ENCODE measurements at regions not wholly inside any gene's neighbourhood (a gene's known extent, or its start where the extent isn't known, plus 50 kb on each side); places are given as distances from the start of the nearest gene placed in this dataset.
"Not testable (repeated sequence)": the region's sequence is repeated elsewhere in the genome, so short reads cannot be mapped to it uniquely, and the experiment has no call there.

DNA sequence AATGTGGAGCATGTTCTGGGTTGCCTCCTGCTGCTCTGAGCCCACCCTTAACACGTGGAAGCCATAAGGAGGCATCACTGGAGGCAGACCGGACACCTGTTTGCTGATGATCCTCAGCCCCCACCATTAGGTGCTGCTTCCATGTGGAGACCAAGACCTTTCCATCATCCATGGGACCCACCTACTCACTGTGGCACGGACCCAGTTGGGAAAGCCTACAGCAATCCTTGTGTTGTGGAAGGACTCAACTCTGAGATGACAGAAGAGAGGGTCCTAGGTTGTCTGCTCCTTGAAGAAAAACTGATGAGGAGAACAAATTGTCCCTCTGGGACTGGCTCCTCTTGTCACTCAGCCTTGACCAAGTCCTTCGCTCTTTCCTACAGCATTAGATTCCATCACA is 86.5 kb upstream of the RAB12 start:
- DNase-seq (ENCODE audit: insufficient read length, low spot score) = no peak
- no peak for FAIRE-seq
- TF ChIP-seq POLR2A (IDR thresholded peaks at IDR 0.05; ENCODE audit: low read depth, low read length) (no peak), POLR2AphosphoS5 (IDR thresholded peaks at IDR 0.05; ENCODE audit: low read depth, low read length) (no peak), SPI1 (IDR thresholded peaks at IDR 0.05; ENCODE audit: low read depth, low read length) (no peak), POU2F2 (IDR thresholded peaks at IDR 0.05; ENCODE audit: low read depth, low read length) (no peak), PAX5 (IDR thresholded peaks at IDR 0.05; ENCODE audit: insufficient read depth, low read length, severe bottlenecking) (no peak), TAF1 (IDR thresholded peaks at IDR 0.05; ENCODE audit: low read depth, low read length) (no peak)

DNA sequence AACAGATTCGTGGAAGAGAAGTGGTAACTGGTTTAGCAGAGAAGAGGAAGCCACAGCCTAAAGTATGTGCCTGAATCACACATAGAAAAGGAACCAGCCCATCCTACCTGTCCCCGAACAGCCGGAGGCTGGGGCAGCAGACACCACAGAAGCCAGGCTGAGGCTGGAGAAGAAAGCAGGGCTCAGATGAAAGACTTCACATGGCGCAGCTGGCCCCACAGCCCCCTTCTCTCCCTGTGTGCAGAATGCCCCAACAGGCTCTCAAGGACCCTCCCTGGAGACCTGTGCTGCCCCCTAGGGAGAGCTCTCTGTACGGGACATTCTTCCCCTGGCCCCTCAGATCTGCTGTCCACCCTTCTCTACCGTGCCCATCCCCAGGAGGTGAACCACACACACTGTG is 83.5 kb upstream of the RAB12 start:
- no peak for TF ChIP-seq POLR2A (IDR thresholded peaks at IDR 0.05; ENCODE audit: low read depth, low read length)
- TF ChIP-seq POU2F2 (IDR thresholded peaks at IDR 0.05; ENCODE audit: low read depth, low read length) = no peak
- TF ChIP-seq TAF1 (IDR thresholded peaks at IDR 0.05; ENCODE audit: low read depth, low read length) = no peak
- TF ChIP-seq PAX5 (IDR thresholded peaks at IDR 0.05; ENCODE audit: insufficient read depth, low read length, severe bottlenecking) = no peak
- no peak for TF ChIP-seq POLR2AphosphoS5 (IDR thresholded peaks at IDR 0.05; ENCODE audit: low read depth, low read length)
- no peak for TF ChIP-seq SPI1 (IDR thresholded peaks at IDR 0.05; ENCODE audit: low read depth, low read length)
- FAIRE-seq (no peak), DNase-seq (ENCODE audit: insufficient read length, low spot score) (no peak)

DNA sequence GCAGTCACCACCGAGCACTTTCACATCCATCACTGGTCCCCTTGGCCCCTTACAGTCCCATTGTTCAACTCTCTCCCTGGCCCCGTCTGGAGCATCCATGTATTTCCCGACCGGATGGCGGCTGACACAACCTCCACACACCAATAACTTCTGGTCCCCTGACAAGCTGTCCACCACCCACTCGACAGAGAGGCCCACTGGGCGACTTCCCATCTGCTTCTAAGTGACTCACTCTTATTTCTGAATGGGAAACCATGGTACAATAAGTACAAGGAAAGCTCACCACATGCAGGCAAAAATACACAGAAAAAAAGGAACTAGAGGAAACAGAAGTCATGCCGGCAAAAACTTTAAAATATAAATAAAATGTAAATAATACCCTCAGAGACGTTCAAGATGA is 82.9 kb upstream of the RAB12 start:
- FAIRE-seq (no peak), DNase-seq (ENCODE audit: insufficient read length, low spot score) (no peak)
- no peak for TF ChIP-seq POLR2AphosphoS5 (IDR thresholded peaks at IDR 0.05; ENCODE audit: low read depth, low read length)

DNA sequence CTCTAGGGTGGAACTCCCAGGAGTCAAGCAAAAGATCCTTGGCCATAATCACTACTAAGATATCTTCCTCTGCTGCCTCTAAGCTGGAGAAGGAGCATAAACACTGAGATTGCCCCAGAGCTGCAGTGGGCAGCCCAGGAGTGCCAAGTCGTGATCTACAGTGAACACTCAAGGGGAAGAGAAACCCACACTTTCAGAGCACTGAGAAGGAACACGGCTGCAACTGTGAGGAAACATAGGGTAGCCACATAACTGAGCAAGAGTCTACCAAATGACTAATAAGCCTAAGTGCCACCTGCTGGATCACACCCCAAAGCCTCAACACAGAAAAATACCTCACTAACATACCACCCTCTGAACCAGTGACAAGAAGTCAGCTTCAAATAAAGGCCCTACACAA is 79.6 kb upstream of the RAB12 start:
- no peak for FAIRE-seq
- DNase-seq (ENCODE audit: insufficient read length, low spot score) = no peak
- TF ChIP-seq POLR2AphosphoS5 (IDR thresholded peaks at IDR 0.05; ENCODE audit: low read depth, low read length) = no peak
- TF ChIP-seq TAF1 (IDR thresholded peaks at IDR 0.05; ENCODE audit: low read depth, low read length) = no peak
- TF ChIP-seq PAX5 (IDR thresholded peaks at IDR 0.05; ENCODE audit: insufficient read depth, low read length, severe bottlenecking) = no peak
- no peak for TF ChIP-seq POLR2A (IDR thresholded peaks at IDR 0.05; ENCODE audit: low read depth, low read length)
- no peak for TF ChIP-seq SPI1 (IDR thresholded peaks at IDR 0.05; ENCODE audit: low read depth, low read length)
- TF ChIP-seq POU2F2 (IDR thresholded peaks at IDR 0.05; ENCODE audit: low read depth, low read length) = no peak

DNA sequence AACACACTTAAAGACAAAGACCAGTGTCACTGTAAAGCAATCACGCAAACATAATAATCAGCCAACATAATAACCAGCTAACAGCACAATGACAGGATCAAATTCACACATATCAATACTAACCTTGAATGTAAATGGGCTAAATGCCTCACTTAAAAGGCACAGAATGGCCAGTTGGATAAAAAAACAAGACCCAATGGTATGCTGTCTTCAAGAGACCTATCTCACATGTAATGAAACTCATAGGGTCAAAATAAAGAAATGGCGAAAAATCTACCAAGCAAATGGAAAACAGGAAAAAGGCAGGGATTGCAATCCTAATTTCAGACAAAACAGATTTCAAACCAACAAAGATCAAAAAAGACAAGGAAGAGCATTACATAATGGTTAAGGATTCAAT is 78.2 kb upstream of the RAB12 start:
- not testable (repeated sequence) for DNase-seq (ENCODE audit: insufficient read length, low spot score); FAIRE-seq

DNA sequence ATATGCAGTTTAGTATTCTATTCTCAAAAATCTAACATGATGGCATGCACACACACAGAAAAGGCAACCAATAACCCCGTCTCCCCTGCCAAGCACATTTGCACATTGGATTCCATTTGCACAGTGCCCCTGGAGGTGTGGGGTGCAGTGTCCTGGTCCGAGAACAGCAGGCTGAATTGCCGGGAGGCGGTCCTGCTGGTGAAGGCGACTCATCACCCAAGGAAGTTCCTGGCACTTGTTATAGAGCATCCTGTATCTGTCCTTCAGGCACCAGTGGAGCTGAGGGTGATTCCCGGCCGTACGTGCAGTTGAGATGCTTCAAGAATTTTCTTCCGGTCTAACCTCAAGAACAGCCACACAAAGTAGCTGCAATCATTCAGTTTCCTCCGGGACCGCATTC is 73.0 kb upstream of the RAB12 start:
- FAIRE-seq (no peak), DNase-seq (ENCODE audit: insufficient read length, low spot score) (no peak)
- TF ChIP-seq POLR2AphosphoS5 (IDR thresholded peaks at IDR 0.05; ENCODE audit: low read depth, low read length) (no peak), POLR2A (IDR thresholded peaks at IDR 0.05; ENCODE audit: low read depth, low read length) (no peak), SPI1 (IDR thresholded peaks at IDR 0.05; ENCODE audit: low read depth, low read length) (no peak), PAX5 (IDR thresholded peaks at IDR 0.05; ENCODE audit: insufficient read depth, low read length, severe bottlenecking) (no peak), POU2F2 (IDR thresholded peaks at IDR 0.05; ENCODE audit: low read depth, low read length) (no peak), TAF1 (IDR thresholded peaks at IDR 0.05; ENCODE audit: low read depth, low read length) (no peak)

DNA sequence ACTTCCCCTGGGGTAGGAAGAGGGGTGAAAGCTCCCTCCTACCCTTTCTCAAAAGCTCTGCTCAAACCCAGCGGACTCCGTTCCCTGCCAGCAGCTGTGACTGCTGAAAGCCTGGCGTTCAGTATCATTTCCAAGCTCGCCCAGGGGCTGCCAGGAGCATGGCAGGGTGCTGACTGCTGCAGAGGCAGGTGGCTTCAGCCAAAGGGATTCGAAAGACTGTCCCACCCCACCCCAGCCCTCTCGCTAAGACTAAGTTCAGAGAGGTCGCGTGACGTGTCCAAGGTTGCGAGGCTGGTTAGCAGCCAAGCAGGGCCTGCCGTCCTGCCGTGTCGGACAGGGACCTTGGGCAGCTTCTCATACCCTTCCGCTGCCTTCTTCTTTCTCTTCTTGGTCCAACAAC is 72.3 kb upstream of the RAB12 start:
- FAIRE-seq (no peak), DNase-seq (ENCODE audit: insufficient read length, low spot score) (no peak)
- TF ChIP-seq PAX5 (IDR thresholded peaks at IDR 0.05; ENCODE audit: insufficient read depth, low read length, severe bottlenecking) (no peak), POU2F2 (IDR thresholded peaks at IDR 0.05; ENCODE audit: low read depth, low read length) (no peak), POLR2AphosphoS5 (IDR thresholded peaks at IDR 0.05; ENCODE audit: low read depth, low read length) (no peak), TAF1 (IDR thresholded peaks at IDR 0.05; ENCODE audit: low read depth, low read length) (no peak), POLR2A (IDR thresholded peaks at IDR 0.05; ENCODE audit: low read depth, low read length) (no peak), SPI1 (IDR thresholded peaks at IDR 0.05; ENCODE audit: low read depth, low read length) (no peak)

DNA sequence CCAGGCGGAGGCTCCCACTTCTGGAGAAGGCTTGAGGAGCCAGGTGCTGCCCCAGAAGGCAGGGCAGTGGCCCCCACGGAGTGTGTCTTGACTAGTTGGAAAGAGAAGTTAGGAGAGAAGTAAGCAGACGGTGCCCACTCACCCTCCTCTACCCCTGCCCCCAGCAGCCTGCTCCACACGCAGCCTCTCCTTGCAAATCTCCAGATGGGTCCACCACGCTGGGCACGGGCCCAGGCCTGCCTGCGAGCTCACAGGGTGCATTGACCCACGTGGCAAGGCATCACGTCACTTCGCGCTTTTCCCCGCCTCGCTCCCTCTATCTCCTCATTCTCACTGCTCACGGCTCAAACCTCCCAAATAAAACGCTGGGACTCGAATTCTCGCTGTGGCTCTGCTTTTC is 71.8 kb upstream of the RAB12 start:
- FAIRE-seq (no peak), DNase-seq (ENCODE audit: insufficient read length, low spot score) (no peak)
- TF ChIP-seq TAF1 (IDR thresholded peaks at IDR 0.05; ENCODE audit: low read depth, low read length) (no peak), POLR2A (IDR thresholded peaks at IDR 0.05; ENCODE audit: low read depth, low read length) (no peak), POU2F2 (IDR thresholded peaks at IDR 0.05; ENCODE audit: low read depth, low read length) (no peak), PAX5 (IDR thresholded peaks at IDR 0.05; ENCODE audit: insufficient read depth, low read length, severe bottlenecking) (no peak), POLR2AphosphoS5 (IDR thresholded peaks at IDR 0.05; ENCODE audit: low read depth, low read length) (no peak), SPI1 (IDR thresholded peaks at IDR 0.05; ENCODE audit: low read depth, low read length) (no peak)

DNA sequence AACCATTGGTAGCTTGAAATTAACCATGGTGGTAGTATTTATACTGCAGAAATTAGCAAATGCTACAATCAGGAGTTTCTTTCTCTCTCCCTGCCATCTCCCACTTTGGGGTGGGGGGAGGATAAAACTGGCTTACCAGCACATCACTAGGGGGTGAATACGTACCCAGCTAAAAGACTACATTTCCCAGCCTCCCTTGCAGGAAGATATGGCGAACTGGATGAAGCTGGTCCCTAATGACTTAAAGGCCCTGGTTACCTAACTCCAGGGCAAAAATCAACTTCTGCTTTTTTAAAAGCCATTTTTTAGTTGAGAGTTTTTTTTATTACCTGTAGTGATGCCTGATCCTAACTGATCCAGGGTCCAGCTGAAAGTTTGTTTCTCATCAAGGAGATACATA is 70.3 kb upstream of the RAB12 start:
- FAIRE-seq (no peak), DNase-seq (ENCODE audit: insufficient read length, low spot score) (no peak)
- no peak for TF ChIP-seq SPI1 (IDR thresholded peaks at IDR 0.05; ENCODE audit: low read depth, low read length)
- TF ChIP-seq POLR2A (IDR thresholded peaks at IDR 0.05; ENCODE audit: low read depth, low read length) = no peak
- TF ChIP-seq PAX5 (IDR thresholded peaks at IDR 0.05; ENCODE audit: insufficient read depth, low read length, severe bottlenecking) = no peak
- TF ChIP-seq POLR2AphosphoS5 (IDR thresholded peaks at IDR 0.05; ENCODE audit: low read depth, low read length) = no peak
- TF ChIP-seq POU2F2 (IDR thresholded peaks at IDR 0.05; ENCODE audit: low read depth, low read length) = no peak
- TF ChIP-seq TAF1 (IDR thresholded peaks at IDR 0.05; ENCODE audit: low read depth, low read length) = no peak

DNA sequence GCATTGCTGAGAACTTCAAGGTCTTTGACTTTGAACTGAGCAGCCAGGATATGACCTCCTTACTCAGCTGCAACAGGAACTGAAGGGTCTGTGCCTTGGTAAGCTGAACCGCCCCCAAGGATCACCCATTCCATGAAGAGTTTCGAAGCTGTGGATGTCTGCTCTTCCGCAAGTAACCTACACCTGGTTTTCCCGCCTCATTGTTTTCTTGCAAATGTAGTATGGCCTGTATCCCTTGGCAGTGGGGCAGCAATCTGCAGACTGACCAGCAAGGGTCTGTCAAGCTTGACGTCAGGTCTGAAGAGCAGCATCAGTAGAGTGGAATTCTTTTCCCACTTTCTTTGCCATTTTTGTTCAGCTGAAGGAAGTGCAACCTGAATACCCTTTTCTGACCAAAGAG is 62.6 kb upstream of the RAB12 start:
- DNase-seq (ENCODE audit: insufficient read length, low spot score) (no peak), FAIRE-seq (no peak)
- TF ChIP-seq POU2F2 (IDR thresholded peaks at IDR 0.05; ENCODE audit: low read depth, low read length) (no peak), PAX5 (IDR thresholded peaks at IDR 0.05; ENCODE audit: insufficient read depth, low read length, severe bottlenecking) (no peak), POLR2AphosphoS5 (IDR thresholded peaks at IDR 0.05; ENCODE audit: low read depth, low read length) (no peak), SPI1 (IDR thresholded peaks at IDR 0.05; ENCODE audit: low read depth, low read length) (no peak), TAF1 (IDR thresholded peaks at IDR 0.05; ENCODE audit: low read depth, low read length) (no peak), POLR2A (IDR thresholded peaks at IDR 0.05; ENCODE audit: low read depth, low read length) (no peak)

DNA sequence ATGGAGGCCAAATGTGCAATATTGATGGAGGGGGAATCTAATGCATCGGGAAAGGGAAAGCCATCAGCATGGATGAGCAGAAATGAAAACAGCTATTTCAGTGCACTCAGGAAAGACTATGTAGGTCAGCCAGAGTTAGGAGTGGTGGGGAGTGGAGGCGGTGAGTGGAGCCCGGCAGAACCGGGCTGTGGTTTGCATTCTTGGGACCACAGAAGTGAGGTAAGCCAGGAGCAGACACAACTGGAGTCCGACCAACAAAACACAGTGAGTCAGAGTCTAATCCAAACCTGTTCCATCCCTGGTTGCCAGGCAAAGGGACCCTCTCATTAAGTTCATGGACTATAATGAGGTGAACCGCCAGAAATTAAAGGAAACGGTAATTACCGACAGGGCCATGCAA is 61.1 kb upstream of the RAB12 start:
- DNase-seq (ENCODE audit: insufficient read length, low spot score) (no peak), FAIRE-seq (no peak)
- no peak for TF ChIP-seq POLR2AphosphoS5 (IDR thresholded peaks at IDR 0.05; ENCODE audit: low read depth, low read length)
- TF ChIP-seq PAX5 (IDR thresholded peaks at IDR 0.05; ENCODE audit: insufficient read depth, low read length, severe bottlenecking) = no peak

All from GM12891 (cell line).